OCI-M1 (cell line): ENCODE measurements at regions not wholly inside any gene's neighbourhood (a gene's known extent, or its start where the extent isn't known, plus 50 kb on each side); places are given as distances from the start of the nearest gene placed in this dataset.

Experiments used
- DNase-seq: peaks from one replicate; lab custom pipeline; 2025; lab: John Stamatoyannopoulos, UW

DNA sequence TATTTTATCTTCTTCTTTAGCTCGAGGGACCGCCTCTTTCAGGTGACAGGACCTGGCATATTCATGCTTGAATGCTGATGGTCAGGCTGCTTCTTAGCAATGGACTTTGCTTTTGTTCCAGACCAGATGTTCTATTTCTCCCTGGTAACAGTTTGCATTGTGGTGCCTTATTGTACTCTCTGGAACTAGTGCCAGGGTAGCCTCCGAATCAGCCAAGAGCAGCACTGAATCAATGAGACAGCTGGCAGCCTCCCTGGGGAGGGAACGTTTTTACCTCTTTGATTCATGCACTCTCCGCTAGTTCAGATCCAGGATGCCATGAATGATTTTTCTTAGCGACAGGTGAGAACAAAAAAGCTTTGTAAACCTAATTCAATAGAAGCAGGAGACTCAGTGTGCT lies 54.1 kb upstream of the NXPH1 start:
- no peak for DNase-seq

DNA sequence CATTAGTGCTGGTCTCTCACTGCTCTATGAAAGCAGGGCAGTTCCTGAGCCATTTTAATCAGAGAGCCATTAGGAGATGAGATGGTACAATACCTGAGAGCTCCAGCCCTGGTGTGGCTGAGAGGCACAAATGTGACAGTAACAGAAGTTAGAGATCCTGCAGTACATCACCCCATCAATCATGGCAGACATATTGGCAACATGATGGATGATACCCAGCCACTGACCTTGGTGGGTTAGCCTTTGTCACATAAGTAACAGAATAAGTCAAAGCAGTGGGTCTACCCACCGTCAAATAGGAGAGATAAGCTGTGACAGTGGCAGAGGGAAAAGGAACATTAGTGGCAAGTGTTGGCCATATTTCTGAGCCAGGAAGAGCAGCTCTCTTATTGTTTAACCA lies 53.3 kb upstream of the NXPH1 start:
- DNase-seq = no peak

DNA sequence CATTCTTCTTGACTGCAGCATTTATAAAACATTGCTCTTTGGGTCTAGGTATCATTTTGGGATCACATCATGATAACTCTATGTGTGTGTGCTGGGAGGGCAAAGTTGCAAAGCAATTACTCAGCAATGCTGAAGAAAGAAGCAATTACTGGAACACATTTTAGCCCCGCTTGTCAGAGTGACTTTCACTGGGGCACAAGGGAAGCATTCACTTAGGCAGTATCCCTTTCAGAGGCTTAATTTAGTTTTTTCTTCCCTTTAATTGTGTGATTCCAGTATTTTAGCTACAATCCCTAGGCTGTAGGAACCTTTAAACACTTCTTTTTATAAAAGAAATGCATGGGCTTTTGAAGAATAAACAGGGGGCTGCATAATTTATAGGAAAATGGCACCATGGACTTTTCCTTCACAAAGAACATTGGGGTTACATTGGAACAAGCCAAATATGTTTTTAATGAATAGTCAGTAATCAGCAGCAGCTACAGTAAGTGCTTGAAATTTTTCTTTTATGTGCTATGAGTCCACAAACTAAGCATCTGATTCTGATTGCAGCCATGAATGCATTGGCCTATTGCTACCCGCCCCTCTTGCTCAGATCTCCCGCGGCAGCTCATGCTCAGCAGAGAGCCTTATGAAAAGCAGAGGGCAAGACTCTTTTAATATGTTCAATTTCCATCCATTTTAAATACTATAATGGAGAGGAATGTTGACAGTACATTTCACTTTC lies 51.2 kb upstream of the NXPH1 start:
- DNase-seq = no peak
